ENCODE measurements at regions not wholly inside any gene's neighbourhood (a gene's known extent, or its start where the extent isn't known, plus 50 kb on each side); places are given as distances from the start of the nearest gene placed in this dataset.

GRCh38 chr7:17131983-17132655 lies 166.3 kb upstream of the AHR start:
- TF ChIP-seq Cebpa-rat (IDR thresholded peaks at IDR 0.05), result no peak
- Histone ChIP-seq H3K36me3 (no peaks in the 10 kb centered on the region), H3K4me1 (no peaks in the 10 kb centered on the region), H3K4me3 (no peak overlapping the region), H3K9me3 (no peaks in the 10 kb centered on the region), H4K20me1 (no peaks in the 10 kb centered on the region), H3K27ac (no peak overlapping the region), H3K4me2 (no peak overlapping the region), H3K27me3 (no peaks in the 10 kb centered on the region), H3K9ac (no peak overlapping the region)

DNA sequence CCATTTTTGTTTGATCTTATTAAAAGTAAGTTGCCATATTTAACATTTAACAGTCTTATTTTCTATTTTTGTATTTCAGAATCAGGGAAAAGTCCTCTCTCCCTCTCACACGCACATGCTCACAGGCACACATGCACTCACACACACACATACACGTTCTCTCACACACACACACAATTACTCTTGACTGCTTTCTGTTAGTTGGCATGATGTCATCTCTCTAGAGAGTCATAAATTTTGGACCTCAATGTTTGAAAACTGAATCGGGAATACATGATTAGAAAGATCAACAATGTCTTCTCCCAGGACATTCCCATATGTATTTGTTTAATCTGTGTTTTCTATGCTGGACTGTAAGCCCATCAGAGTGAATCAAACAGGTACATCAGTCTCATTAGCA lies 165.7 kb upstream of the AHR start:
- H3K27ac ChIP-seq, result no peak overlapping the region
- no peaks in the 10 kb centered on the region for H3K4me1 ChIP-seq
- H3K27me3 ChIP-seq, result no peaks in the 10 kb centered on the region
- no peak overlapping the region for H3K4me3 ChIP-seq
- no peak overlapping the region for H3K9ac ChIP-seq
- no peaks in the 10 kb centered on the region for H3K36me3 ChIP-seq
- TF ChIP-seq Cebpa-rat (IDR thresholded peaks at IDR 0.05), result no peak
- no peaks in the 10 kb centered on the region for H4K20me1 ChIP-seq
- no peaks in the 10 kb centered on the region for H3K9me3 ChIP-seq
- H3K4me2 ChIP-seq, result no peak overlapping the region

- Histone ChIP-seq H3K9me3 (no peaks in the 10 kb centered on the region), H3K4me2 (no peak overlapping the region)
Observed at GRCh38 chr7:17133977-17134376, 164.5 kb upstream of the AHR start.

DNA sequence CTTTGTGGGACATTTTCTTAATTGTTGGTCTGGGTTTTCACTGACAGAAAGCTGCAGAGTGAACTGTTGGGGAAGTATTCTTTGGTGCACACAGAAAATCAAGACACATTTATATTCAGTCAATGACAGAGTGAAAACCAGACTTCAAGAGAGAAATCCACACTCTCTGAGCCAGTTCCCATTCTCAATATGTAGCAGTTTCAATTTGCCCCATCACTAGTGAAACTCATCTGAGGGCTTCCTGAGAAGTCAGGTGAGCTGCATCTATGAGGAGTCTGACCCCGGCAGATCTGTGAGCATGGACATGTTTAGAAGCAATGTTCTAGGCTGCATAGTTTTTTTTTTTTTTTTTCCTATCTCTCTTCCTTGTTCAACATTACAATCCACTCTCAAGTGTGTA lies 163.7 kb upstream of the AHR start:
- no peak overlapping the region for H3K9ac ChIP-seq
- TF ChIP-seq Cebpa-rat (IDR thresholded peaks at IDR 0.05), result no peak
- no peak overlapping the region for H3K27ac ChIP-seq
- H3K27me3 ChIP-seq, result no peaks in the 10 kb centered on the region
- H3K4me3 ChIP-seq, result no peak overlapping the region
- no peaks in the 10 kb centered on the region for H4K20me1 ChIP-seq
- no peaks in the 10 kb centered on the region for H3K4me1 ChIP-seq
- H3K36me3 ChIP-seq, result no peaks in the 10 kb centered on the region
- H3K4me2 ChIP-seq, result no peak overlapping the region
- H3K9me3 ChIP-seq, result no peaks in the 10 kb centered on the region

More at GRCh38 chr7:17133977-17134376, 164.5 kb upstream of the AHR start:
- Histone ChIP-seq H3K36me3 (no peaks in the 10 kb centered on the region), H3K9ac (no peak overlapping the region), H4K20me1 (no peaks in the 10 kb centered on the region), H3K27me3 (no peaks in the 10 kb centered on the region), H3K27ac (no peak overlapping the region), H3K4me3 (no peak overlapping the region), H3K4me1 (no peaks in the 10 kb centered on the region)
- TF ChIP-seq Cebpa-rat (IDR thresholded peaks at IDR 0.05), result no peak

DNA sequence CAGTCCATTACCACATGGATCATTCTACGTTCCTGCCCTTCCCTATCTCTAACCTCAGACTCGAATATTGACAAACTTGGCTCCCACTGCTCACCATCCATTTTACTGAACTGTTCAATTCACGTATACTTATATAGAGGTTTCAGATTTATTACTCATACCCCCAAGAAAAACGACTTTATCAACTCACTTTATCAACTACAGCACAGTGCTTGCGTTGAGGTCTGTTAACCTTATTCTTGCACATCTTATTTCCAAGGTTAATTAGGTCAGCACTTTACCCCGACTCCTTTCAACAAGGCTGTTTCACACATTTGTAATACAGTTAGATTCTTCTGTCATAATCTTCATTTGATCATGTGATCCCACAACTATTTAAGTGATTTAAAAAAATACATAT lies 162.3 kb upstream of the AHR start:
- TF ChIP-seq Cebpa-rat (IDR thresholded peaks at IDR 0.05), result no peak

GRCh38 chr7:17139081-17139480 lies 159.4 kb upstream of the AHR start:
- Histone ChIP-seq H3K9ac (no peak overlapping the region), H3K27ac (no peak overlapping the region), H3K36me3 (no peaks in the 10 kb centered on the region), H3K4me3 (no peak overlapping the region), H3K4me2 (no peak overlapping the region), H3K27me3 (no peaks in the 10 kb centered on the region), H3K4me1 (no peaks in the 10 kb centered on the region; the same call in 1 of the 2 replicates), H4K20me1 (no peaks in the 10 kb centered on the region), H3K9me3 (no peaks in the 10 kb centered on the region)
- no peak for TF ChIP-seq Cebpa-rat (IDR thresholded peaks at IDR 0.05)

More for the DNA sequence above, 162.3 kb upstream of the AHR start:
- no peaks in the 10 kb centered on the region for H3K4me1 ChIP-seq
- no peak overlapping the region for H3K27ac ChIP-seq
- H4K20me1 ChIP-seq, result no peaks in the 10 kb centered on the region
- no peak overlapping the region for H3K4me2 ChIP-seq
- no peaks in the 10 kb centered on the region for H3K27me3 ChIP-seq
- H3K9me3 ChIP-seq, result no peaks in the 10 kb centered on the region
- no peaks in the 10 kb centered on the region for H3K36me3 ChIP-seq
- no peak overlapping the region for H3K4me3 ChIP-seq
- no peak overlapping the region for H3K9ac ChIP-seq

DNA sequence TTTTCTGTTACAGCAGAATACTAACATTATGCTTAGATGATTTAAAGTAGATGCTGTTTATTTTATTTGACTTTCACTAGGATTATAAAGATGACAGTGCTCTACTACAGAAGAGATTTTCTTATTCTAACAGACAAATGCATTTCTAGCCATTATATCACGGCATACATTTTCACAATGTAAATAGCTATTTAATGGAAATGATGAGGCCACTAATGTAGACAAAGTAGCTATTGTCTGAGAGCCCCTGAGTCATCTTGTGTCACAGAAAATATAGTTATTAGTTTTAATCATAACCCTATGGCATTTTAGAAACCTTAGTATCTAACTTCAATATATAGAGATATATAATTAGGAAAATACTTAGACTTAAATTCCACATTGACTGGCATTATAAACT lies 158.0 kb upstream of the AHR start:
- Histone ChIP-seq H4K20me1 (no peaks in the 10 kb centered on the region), H3K9me3 (no peaks in the 10 kb centered on the region), H3K9ac (no peak overlapping the region), H3K27me3 (no peaks in the 10 kb centered on the region), H3K36me3 (no peaks in the 10 kb centered on the region), H3K27ac (no peak overlapping the region), H3K4me2 (no peak overlapping the region), H3K4me3 (no peak overlapping the region), H3K4me1 (no peaks in the 10 kb centered on the region; the same call in 1 of the 2 replicates)
- no peak for TF ChIP-seq Cebpa-rat (IDR thresholded peaks at IDR 0.05)

GRCh38 chr7:17142831-17143541 lies 155.5 kb upstream of the AHR start:
- Histone ChIP-seq H3K4me1 (no peaks in the 10 kb centered on the region; the same call in 1 of the 2 replicates), H3K9ac (no peak overlapping the region), H3K27ac (no peak overlapping the region), H3K4me3 (no peak overlapping the region), H3K27me3 (no peaks in the 10 kb centered on the region), H3K9me3 (no peaks in the 10 kb centered on the region), H3K36me3 (no peaks in the 10 kb centered on the region), H3K4me2 (peak overlapping the region; percentile 31), H4K20me1 (no peaks in the 10 kb centered on the region)
- TF ChIP-seq Cebpa-rat (IDR thresholded peaks at IDR 0.05), result no peak

DNA sequence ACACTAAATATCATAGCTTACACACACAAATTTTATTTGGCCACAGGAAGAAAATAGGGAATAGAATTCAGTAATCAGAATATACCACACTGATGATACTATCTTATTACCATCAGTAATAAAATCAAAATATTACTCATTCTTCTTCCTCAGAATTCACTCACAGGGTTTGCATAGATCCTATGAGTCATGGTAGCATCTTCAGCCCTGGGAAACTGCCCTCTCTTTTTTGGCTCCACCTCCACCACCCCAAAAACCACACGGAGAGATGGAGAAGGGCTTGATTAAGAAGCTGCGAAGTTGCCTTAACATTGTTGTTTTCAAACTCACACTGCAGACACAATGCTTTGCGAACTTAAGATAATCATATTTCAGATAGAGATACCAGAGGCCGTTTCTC lies 154.1 kb upstream of the AHR start:
- Histone ChIP-seq H3K4me3 (no peak overlapping the region), H4K20me1 (no peaks in the 10 kb centered on the region), H3K27ac (no peak overlapping the region), H3K9ac (no peak overlapping the region), H3K4me2 (no peak overlapping the region), H3K9me3 (no peaks in the 10 kb centered on the region), H3K27me3 (no peaks in the 10 kb centered on the region), H3K36me3 (no peaks in the 10 kb centered on the region), H3K4me1 (no peaks in the 10 kb centered on the region; the same call in 1 of the 2 replicates)
- no peak for TF ChIP-seq Cebpa-rat (IDR thresholded peaks at IDR 0.05)

DNA sequence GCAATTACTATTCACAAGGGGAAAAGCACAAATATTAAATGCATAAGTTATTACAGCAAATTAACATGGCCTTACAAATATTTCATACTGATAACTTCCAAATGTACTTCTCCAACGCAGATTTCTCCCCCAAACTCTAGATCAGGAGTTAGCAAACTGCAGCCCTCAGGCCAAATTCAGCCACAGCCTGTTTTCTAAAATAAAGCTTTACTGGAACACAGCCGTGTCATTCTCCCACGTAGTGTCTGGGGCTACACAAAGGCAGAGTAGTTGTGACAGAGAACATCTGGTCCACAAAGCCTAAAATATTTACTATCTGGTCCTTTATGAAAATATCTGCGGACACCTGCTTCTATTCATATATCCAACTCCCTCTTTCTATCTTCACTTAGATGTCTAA lies 151.8 kb upstream of the AHR start:
- no peaks in the 10 kb centered on the region for H3K27me3 ChIP-seq
- no peak overlapping the region for H3K27ac ChIP-seq
- no peak overlapping the region for H3K4me2 ChIP-seq
- H3K4me1 ChIP-seq, result no peaks in the 10 kb centered on the region; the same call in 1 of the 2 replicates
- no peaks in the 10 kb centered on the region for H3K36me3 ChIP-seq
- H3K9ac ChIP-seq, result no peak overlapping the region
- H4K20me1 ChIP-seq, result no peaks in the 10 kb centered on the region
- TF ChIP-seq Cebpa-rat (IDR thresholded peaks at IDR 0.05), result no peak
- H3K9me3 ChIP-seq, result no peaks in the 10 kb centered on the region
- no peak overlapping the region for H3K4me3 ChIP-seq

All from BLaER1 (cell line).